Panc1 (cell line): ENCODE measurements at regions not wholly inside any gene's neighbourhood (a gene's known extent, or its start where the extent isn't known, plus 50 kb on each side); places are given as distances from the start of the nearest gene placed in this dataset.

ENCODE experiments used
- ATAC-seq: fragments of 200-7000 bp; cut with Tn5 transposase; 2 replicates; pipeline ENCODE4 v1.9.1; 2020; ENCODE audit warnings: mild to moderate bottlenecking, moderate library complexity
- BruUV-seq: library from RNA; stranded (reverse); fragments of 400-500 nt; replicated peaks from 2 replicates; lab custom pipeline; 2021; lab: Mats Ljungman, UMichigan
- CTCF ChIA-PET: fragments of 300-600 bp; sonication (Branson Sonifier 250); formaldehyde crosslinking; loops from one replicate; lab custom pipeline; 2022; ENCODE audit warnings: antibody characterized with exemption; lab: Charles Lee
- POLR2A ChIA-PET: fragments of 300-600 bp; sonication (Branson Sonifier 250); formaldehyde crosslinking; loops from one replicate; lab custom pipeline; 2022; ENCODE audit warnings: antibody characterized with exemption; lab: Charles Lee
- DNase-seq: peaks from one replicate; pipeline ENCODE4 v3.0.0-alpha.2; 2010; ENCODE audit warnings: low read depth, low spot score
- H3K27ac ChIP-seq: 2 replicates; pipeline ENCODE4 v1.5.1; 2011; ENCODE audit warnings: mild to moderate bottlenecking, low read length, inconsistent platforms
- H3K27me3 ChIP-seq: fragments of 200-500 bp; sonication (Bioruptor generic); 2 replicates; pipeline ENCODE4 v1.6.0; 2014; ENCODE audit warnings: low read length, inconsistent platforms; ENCODE audit not compliant: control insufficient read depth, insufficient read depth
- H3K36me3 ChIP-seq: fragments of 200-500 bp; sonication (Bioruptor generic); 2 replicates; pipeline ENCODE4 v1.5.1; 2014; ENCODE audit warnings: inconsistent platforms, mild to moderate bottlenecking, low read length, moderate library complexity; ENCODE audit not compliant: control insufficient read depth, insufficient read depth
- H3K4me1 ChIP-seq: 2 replicates; pipeline ENCODE4 v1.5.1; 2011; ENCODE audit warnings: inconsistent platforms, mild to moderate bottlenecking, low read length, moderate library complexity; ENCODE audit not compliant: control insufficient read depth, insufficient read depth
- H3K4me3 ChIP-seq, 2 experiments: 2 replicates each; pipeline ENCODE4 v1.5.1; 2011 to 2012; ENCODE audit warnings: low read depth in 2 of 2, low read length in 2 of 2, mild to moderate bottlenecking in 2 of 2, inconsistent platforms in 1 of 2, moderate library complexity in 1 of 2
- H3K9me3 ChIP-seq: fragments of 200-500 bp; sonication (Bioruptor generic); 2 replicates; pipeline ENCODE4 v1.5.1; 2014; ENCODE audit warnings: low read depth, mild to moderate bottlenecking, inconsistent platforms, low read length, moderate library complexity; ENCODE audit not compliant: control insufficient read depth, insufficient read depth
- CTCF ChIP-seq: fragments of 450-650 bp; IDR thresholded peaks from 2 replicates; pipeline ENCODE4 v1.5.1; 2017; ENCODE audit warnings: mild to moderate bottlenecking
- POLR2AphosphoS5 ChIP-seq: IDR thresholded peaks from 2 replicates; pipeline ENCODE4 v1.6.1; 2012; ENCODE audit warnings: mild to moderate bottlenecking, low read depth, low read length, moderate library complexity
- REST ChIP-seq, 2 experiments: IDR thresholded peaks; 2 replicates each; pipeline ENCODE4 v1.6.1; 2011 to 2012; ENCODE audit warnings: low read depth in 2 of 2, control low read depth in 1 of 2, low read length in 1 of 2, mild to moderate bottlenecking in 1 of 2, moderate library complexity in 1 of 2; ENCODE audit not compliant: insufficient read depth in 1 of 2
- SIN3A ChIP-seq: IDR thresholded peaks from 2 replicates; pipeline ENCODE4 v1.6.1; 2012; ENCODE audit warnings: low read depth, mild to moderate bottlenecking, low read length, moderate library complexity, borderline replicate concordance; ENCODE audit not compliant: insufficient read depth
- TCF7L2 ChIP-seq: IDR thresholded peaks from 2 replicates; pipeline ENCODE4 v1.6.1; 2011; ENCODE audit warnings: mild to moderate bottlenecking, low read depth, low read length, inconsistent platforms
- in situ Hi-C: cut with HindIII; loops from 2 replicates; pipeline ENCODE4 v1.10.0; 2016; ENCODE audit warnings: low sequenced_read_pairs, low pct_unique_long_range_greater_than_20kb
- intact Hi-C: fragments of 100-400 bp; cut with micrococcal nuclease; formaldehyde crosslinking; loops from one replicate; pipeline ENCODE4 v1.10.0; 2022; ENCODE audit not compliant: unreplicated experiment

- CTCF ChIA-PET, result no interaction called here
- TF ChIP-seq REST (IDR thresholded peaks at IDR 0.05; ENCODE audit: insufficient read depth in 1 of 2, low read depth in 2 of 2, low read length in 1 of 2), result no peak
- TF ChIP-seq POLR2AphosphoS5, result no peak
- TF ChIP-seq SIN3A, result no peak
- TF ChIP-seq TCF7L2, result no peak
- no peak for TF ChIP-seq CTCF
- in situ Hi-C loops (no loop called here), intact Hi-C loops (no loop called here)
- no peaks in the 10 kb centered on the region for H3K27me3 ChIP-seq
- no peaks in the 10 kb centered on the region for H3K36me3 ChIP-seq
- POLR2A ChIA-PET, result no interaction called here
- no peak for ATAC-seq
- no peak overlapping the region for H3K27ac ChIP-seq
- no peak for DNase-seq
- no peaks in the 10 kb centered on the region for H3K9me3 ChIP-seq
- peaks cover 8% of the 10 kb centered on the region for H3K4me1 ChIP-seq
- BruUV-seq, result no TSS peak
- no peak overlapping the region for H3K4me3 ChIP-seq
Observed at GRCh38 chr20:57767441-57767840, 57.6 kb upstream of the PMEPA1 start.

GRCh38 chr20:57763235-57763595, 53.4 kb upstream of the PMEPA1 start:
- intact Hi-C loops, result no loop called here
- H3K36me3 ChIP-seq, result no peaks in the 10 kb centered on the region
- DNase-seq, result no peak
- no peaks in the 10 kb centered on the region for H3K27me3 ChIP-seq
- H3K4me3 ChIP-seq, result no peak overlapping the region
- in situ Hi-C loops, result no loop called here
- ChIA-PET CTCF (interaction anchor here (0.6 kb wide), 1 partner anchor 173 kb away, joined by 3 read pairs; no protein-coding TSS in a partner anchor), POLR2A (no interaction called here)
- BruUV-seq, result no TSS peak
- no peak for ATAC-seq
- H3K4me1 ChIP-seq, result no peaks in the 10 kb centered on the region
- no peaks in the 10 kb centered on the region for H3K9me3 ChIP-seq
- no peak for TF ChIP-seq SIN3A
- no peak for TF ChIP-seq POLR2AphosphoS5
- no peak for TF ChIP-seq REST (IDR thresholded peaks at IDR 0.05; ENCODE audit: insufficient read depth in 1 of 2, low read depth in 2 of 2, low read length in 1 of 2)
- TF ChIP-seq CTCF, result no peak
- no peak for TF ChIP-seq TCF7L2
- H3K27ac ChIP-seq, result no peak overlapping the region
